ENCODE measurements at regions not wholly inside any gene's neighbourhood (a gene's known extent, or its start where the extent isn't known, plus 50 kb on each side); places are given as distances from the start of the nearest gene placed in this dataset.
"Not testable (repeated sequence)": the region's sequence is repeated elsewhere in the genome, so short reads cannot be mapped to it uniquely, and the experiment has no call there.

- DNase-seq (no peak), FAIRE-seq (no peak)
- Histone ChIP-seq H3K4me1 (ENCODE audit: control insufficient read depth in 2 of 3, insufficient read depth in 2 of 3, low read depth in 1 of 3, low read length in 3 of 3) (no peaks in the 10 kb centered on the region), H3K27me3 (ENCODE audit: control insufficient read depth, insufficient read depth, low read length) (no peaks in the 10 kb centered on the region), H3K4me3 (ENCODE audit: low read length in 3 of 3) (no peak overlapping the region), H3K9ac (ENCODE audit: low read length in 3 of 3) (no peak overlapping the region), H3K36me3 (ENCODE audit: control insufficient read depth in 2 of 3, insufficient read depth in 3 of 3, low read length in 3 of 3) (no peaks in the 10 kb centered on the region), H3K27ac (ENCODE audit: low read depth in 2 of 2, low read length in 2 of 2) (no peak overlapping the region), H3K9me3 (ENCODE audit: control insufficient read depth in 2 of 3, insufficient read depth in 1 of 3, low read length in 3 of 3) (no peaks in the 10 kb centered on the region)
- intact Hi-C loops (cut with DNase I) = no loop called here
- TF ChIP-seq CTCF (IDR thresholded peaks at IDR 0.05; ENCODE audit: borderline replicate concordance, extremely low read depth, insufficient read depth) = no peak
Measured at GRCh38 chr15:81825136-81825535, 220.7 kb downstream of the MEX3B start.

- H3K4me1 ChIP-seq (ENCODE audit: control insufficient read depth in 2 of 3, insufficient read depth in 2 of 3, low read depth in 1 of 3, low read length in 3 of 3); H3K9ac ChIP-seq (ENCODE audit: low read length in 3 of 3); H3K36me3 ChIP-seq (ENCODE audit: control insufficient read depth in 2 of 3, insufficient read depth in 3 of 3, low read length in 3 of 3); H3K27ac ChIP-seq (ENCODE audit: low read depth in 2 of 2, low read length in 2 of 2); H3K27me3 ChIP-seq (ENCODE audit: control insufficient read depth, insufficient read depth, low read length); H3K9me3 ChIP-seq (ENCODE audit: control insufficient read depth in 2 of 3, insufficient read depth in 1 of 3, low read length in 3 of 3); DNase-seq; H3K4me3 ChIP-seq (ENCODE audit: low read length in 3 of 3); FAIRE-seq; intact Hi-C loops (cut with DNase I): not testable (repeated sequence)
Measured at GRCh38 chr15:81822587-81822986, 223.2 kb downstream of the MEX3B start.

- H3K27me3 ChIP-seq (ENCODE audit: control insufficient read depth, insufficient read depth, low read length) = no peaks in the 10 kb centered on the region
- H3K4me3 ChIP-seq (ENCODE audit: low read length in 3 of 3) = no peak overlapping the region
- no peaks in the 10 kb centered on the region for H3K4me1 ChIP-seq (ENCODE audit: control insufficient read depth in 2 of 3, insufficient read depth in 2 of 3, low read depth in 1 of 3, low read length in 3 of 3)
- no peak for FAIRE-seq
- no peaks in the 10 kb centered on the region for H3K9me3 ChIP-seq (ENCODE audit: control insufficient read depth in 2 of 3, insufficient read depth in 1 of 3, low read length in 3 of 3)
- no peak overlapping the region for H3K27ac ChIP-seq (ENCODE audit: low read depth in 2 of 2, low read length in 2 of 2)
- TF ChIP-seq CTCF (IDR thresholded peaks at IDR 0.05; ENCODE audit: borderline replicate concordance, extremely low read depth, insufficient read depth) = no peak
- H3K36me3 ChIP-seq (ENCODE audit: control insufficient read depth in 2 of 3, insufficient read depth in 3 of 3, low read length in 3 of 3) = no peaks in the 10 kb centered on the region
- no peak overlapping the region for H3K9ac ChIP-seq (ENCODE audit: low read length in 3 of 3)
- intact Hi-C loops (cut with DNase I) = no loop called here
- no peak for DNase-seq
Measured at GRCh38 chr15:81819924-81820635, 225.7 kb downstream of the MEX3B start.

- intact Hi-C loops (cut with DNase I) = no loop called here
- H3K4me1 ChIP-seq (ENCODE audit: control insufficient read depth in 2 of 3, insufficient read depth in 2 of 3, low read depth in 1 of 3, low read length in 3 of 3) = no peaks in the 10 kb centered on the region
- FAIRE-seq (no peak), DNase-seq (no peak)
- no peak overlapping the region for H3K9ac ChIP-seq (ENCODE audit: low read length in 3 of 3)
- H3K27me3 ChIP-seq (ENCODE audit: control insufficient read depth, insufficient read depth, low read length) = no peaks in the 10 kb centered on the region
- H3K9me3 ChIP-seq (ENCODE audit: control insufficient read depth in 2 of 3, insufficient read depth in 1 of 3, low read length in 3 of 3) = no peaks in the 10 kb centered on the region
- H3K36me3 ChIP-seq (ENCODE audit: control insufficient read depth in 2 of 3, insufficient read depth in 3 of 3, low read length in 3 of 3) = no peaks in the 10 kb centered on the region
- no peak for TF ChIP-seq CTCF (IDR thresholded peaks at IDR 0.05; ENCODE audit: borderline replicate concordance, extremely low read depth, insufficient read depth)
- H3K27ac ChIP-seq (ENCODE audit: low read depth in 2 of 2, low read length in 2 of 2) = no peak overlapping the region
- no peak overlapping the region for H3K4me3 ChIP-seq (ENCODE audit: low read length in 3 of 3)
Measured at GRCh38 chr15:81814882-81815455, 230.8 kb downstream of the MEX3B start.

Measured in kidney (tissue), 13 donors.